Activated T-cell treated with anti-CD3 and anti-CD28 coated beads, Interleukin-2, amount 50 U/mL, for 4 hours (primary cell): ENCODE measurements at regions not wholly inside any gene's neighbourhood (a gene's known extent, or its start where the extent isn't known, plus 50 kb on each side); places are given as distances from the start of the nearest gene placed in this dataset.
"Not testable (repeated sequence)": the region's sequence is repeated elsewhere in the genome, so short reads cannot be mapped to it uniquely, and the experiment has no call there.

Experiments
- ATAC-seq, 2 donors: fragments of 200-7000 bp; cut with Tn5 transposase; one replicate each; pipeline ENCODE4 v1.10.0; 2021
- DNase-seq: peaks from one replicate; pipeline ENCODE4 v3.0.0-alpha.2; 2020
- H3K27me3 Mint-ChIP-seq: one replicate; pipeline ENCODE4 v1.8.0; 2021; ENCODE audit warnings: low read depth, mixed read lengths
- H3K36me3 Mint-ChIP-seq: one replicate; pipeline ENCODE4 v1.8.0; 2022; ENCODE audit warnings: mixed read lengths; ENCODE audit not compliant: insufficient read depth
- H3K4me1 Mint-ChIP-seq: one replicate; pipeline ENCODE4 v1.8.0; 2021; ENCODE audit warnings: low read depth, mixed read lengths
- H3K4me3 Mint-ChIP-seq: one replicate; pipeline ENCODE4 v1.8.0; 2021; ENCODE audit warnings: mild to moderate bottlenecking, moderate library complexity, mixed read lengths
- H3K9me3 Mint-ChIP-seq: one replicate; pipeline ENCODE4 v1.8.0; 2021; ENCODE audit warnings: mixed read lengths

GRCh38 chr5:53399926-53400697, 80.3 kb upstream of the FST start:
- no peak overlapping the region for H3K4me3 Mint-ChIP-seq
- peaks cover 4% of the 10 kb centered on the region for H3K27me3 Mint-ChIP-seq
- peaks cover 3% of the 10 kb centered on the region for H3K9me3 Mint-ChIP-seq
- no peaks in the 10 kb centered on the region for H3K4me1 Mint-ChIP-seq
- H3K36me3 Mint-ChIP-seq: no peaks in the 10 kb centered on the region
- DNase-seq: no peak
- no peak for ATAC-seq

- peaks cover 2% of the 10 kb centered on the region for H3K27me3 Mint-ChIP-seq
- no peaks in the 10 kb centered on the region for H3K4me1 Mint-ChIP-seq
- peaks cover 3% of the 10 kb centered on the region for H3K9me3 Mint-ChIP-seq
- DNase-seq (no peak), ATAC-seq (no peak)
- H3K4me3 Mint-ChIP-seq: no peak overlapping the region
- H3K36me3 Mint-ChIP-seq: no peaks in the 10 kb centered on the region
These were observed 77.1 kb upstream of the FST start for GRCh38 chr5:53403291-53403690.

GRCh38 chr5:53403758-53404157, 76.7 kb upstream of the FST start:
- Mint-ChIP-seq H3K27me3 (peaks cover 2% of the 10 kb centered on the region), H3K4me3 (no peak overlapping the region), H3K9me3 (peaks cover 3% of the 10 kb centered on the region), H3K36me3 (no peaks in the 10 kb centered on the region), H3K4me1 (no peaks in the 10 kb centered on the region)
- DNase-seq: no peak
- ATAC-seq: no peak

GRCh38 chr5:53405396-53405795, 75.0 kb upstream of the FST start:
- Mint-ChIP-seq H3K4me3 (no peak overlapping the region), H3K4me1 (no peaks in the 10 kb centered on the region), H3K27me3 (peaks cover 2% of the 10 kb centered on the region), H3K9me3 (peaks cover 3% of the 10 kb centered on the region), H3K36me3 (no peaks in the 10 kb centered on the region)
- no peak for DNase-seq
- no peak for ATAC-seq

- H3K9me3 Mint-ChIP-seq: peaks cover 3% of the 10 kb centered on the region
- H3K36me3 Mint-ChIP-seq: no peaks in the 10 kb centered on the region
- H3K4me1 Mint-ChIP-seq: peaks cover 3% of the 10 kb centered on the region
- ATAC-seq: no peak
- peaks cover 2% of the 10 kb centered on the region for H3K27me3 Mint-ChIP-seq
- no peak overlapping the region for H3K4me3 Mint-ChIP-seq
- no peak for DNase-seq
These were observed 73.7 kb upstream of the FST start for GRCh38 chr5:53406630-53407316.

- no peaks in the 10 kb centered on the region for H3K9me3 Mint-ChIP-seq
- no peaks in the 10 kb centered on the region for H3K27me3 Mint-ChIP-seq
- ATAC-seq (no peak), DNase-seq (no peak)
- H3K36me3 Mint-ChIP-seq: no peaks in the 10 kb centered on the region
- H3K4me3 Mint-ChIP-seq: no peak overlapping the region
- H3K4me1 Mint-ChIP-seq: peaks cover 3% of the 10 kb centered on the region
These were observed 73.1 kb upstream of the FST start for GRCh38 chr5:53407373-53407772.

- ATAC-seq: no peak
- no peak for DNase-seq
- H3K4me1 Mint-ChIP-seq: peaks cover 5% of the 10 kb centered on the region
- H3K36me3 Mint-ChIP-seq: no peaks in the 10 kb centered on the region
- peaks cover 2% of the 10 kb centered on the region for H3K27me3 Mint-ChIP-seq
- no peaks in the 10 kb centered on the region for H3K9me3 Mint-ChIP-seq
- no peak overlapping the region for H3K4me3 Mint-ChIP-seq
These were observed 69.0 kb upstream of the FST start for GRCh38 chr5:53411388-53411787.

- not testable (repeated sequence) for H3K36me3 Mint-ChIP-seq, ATAC-seq, DNase-seq, H3K4me3 Mint-ChIP-seq, H3K4me1 Mint-ChIP-seq, H3K9me3 Mint-ChIP-seq, H3K27me3 Mint-ChIP-seq
These were observed 67.9 kb upstream of the FST start for GRCh38 chr5:53412499-53412898.

- Mint-ChIP-seq H3K4me1 (peaks cover 3% of the 10 kb centered on the region), H3K27me3 (peaks cover 5% of the 10 kb centered on the region), H3K36me3 (no peaks in the 10 kb centered on the region), H3K4me3 (no peak overlapping the region), H3K9me3 (no peaks in the 10 kb centered on the region)
- peak; percentile 71 to 87 for ATAC-seq
- DNase-seq: no peak
These were observed 64.2 kb upstream of the FST start for GRCh38 chr5:53416144-53416738.

GRCh38 chr5:53418409-53418808, 62.0 kb upstream of the FST start:
- Mint-ChIP-seq H3K27me3 (peaks cover 11% of the 10 kb centered on the region), H3K4me1 (peaks cover 2% of the 10 kb centered on the region), H3K9me3 (no peaks in the 10 kb centered on the region), H3K36me3 (no peaks in the 10 kb centered on the region), H3K4me3 (no peak overlapping the region)
- no peak for ATAC-seq
- DNase-seq: no peak

GRCh38 chr5:53418826-53419658, 61.4 kb upstream of the FST start:
- no peaks in the 10 kb centered on the region for H3K9me3 Mint-ChIP-seq
- ATAC-seq (no peak), DNase-seq (no peak)
- H3K4me3 Mint-ChIP-seq: no peak overlapping the region
- peaks cover 13% of the 10 kb centered on the region for H3K27me3 Mint-ChIP-seq
- no peaks in the 10 kb centered on the region for H3K36me3 Mint-ChIP-seq
- peaks cover 2% of the 10 kb centered on the region for H3K4me1 Mint-ChIP-seq

- Mint-ChIP-seq H3K27me3 (peaks cover 22% of the 10 kb centered on the region), H3K4me1 (no peaks in the 10 kb centered on the region), H3K36me3 (no peaks in the 10 kb centered on the region), H3K4me3 (no peak overlapping the region), H3K9me3 (no peaks in the 10 kb centered on the region)
- DNase-seq (no peak), ATAC-seq (no peak)
These were observed 57.9 kb upstream of the FST start for GRCh38 chr5:53422539-53422938.

- Mint-ChIP-seq H3K9me3 (no peaks in the 10 kb centered on the region), H3K4me1 (no peaks in the 10 kb centered on the region), H3K36me3 (no peaks in the 10 kb centered on the region), H3K27me3 (peaks cover 22% of the 10 kb centered on the region), H3K4me3 (no peak overlapping the region)
- no peak for DNase-seq
- peak in 1 of 2 donors; percentile 40 for ATAC-seq
These were observed 56.7 kb upstream of the FST start for GRCh38 chr5:53423724-53424123.
